PFSK-1 (cell line): ENCODE measurements at regions not wholly inside any gene's neighbourhood (a gene's known extent, or its start where the extent isn't known, plus 50 kb on each side); places are given as distances from the start of the nearest gene placed in this dataset.

Source experiments
- FOXP2 ChIP-seq: optimal IDR thresholded peaks from 2 replicates; pipeline ENCODE3; 2011; ENCODE audit warnings: borderline replicate concordance, control low read depth, inconsistent platforms; ENCODE audit not compliant: insufficient read depth; ENCODE audit errors: extremely low read length, extremely low read depth
- POLR2AphosphoS5 ChIP-seq: IDR thresholded peaks from 2 replicates; pipeline ENCODE4 v1.6.1; 2012; ENCODE audit warnings: low read depth, mild to moderate bottlenecking, control low read depth, low read length, moderate library complexity
- REST ChIP-seq, 2 experiments: IDR thresholded peaks; 2 replicates each; pipeline versions ENCODE4 v1.6.1 to v1.8.0; 2011 to 2012; ENCODE audit warnings: low read depth in 2 of 2, low read length in 2 of 2, control low read depth in 1 of 2, inconsistent platforms in 1 of 2, mild to moderate bottlenecking in 1 of 2, moderate library complexity in 1 of 2; ENCODE audit not compliant: insufficient read depth in 1 of 2
- SIN3A ChIP-seq: IDR thresholded peaks from 2 replicates; pipeline ENCODE4 v1.6.1; 2012; ENCODE audit warnings: mild to moderate bottlenecking, low read length, moderate library complexity, borderline replicate concordance; ENCODE audit not compliant: insufficient read depth
- TAF1 ChIP-seq: IDR thresholded peaks from 2 replicates; pipeline ENCODE4 v1.6.1; 2012; ENCODE audit warnings: low read length, control low read depth, borderline replicate concordance; ENCODE audit not compliant: insufficient read depth

GRCh38 chr9:78566521-78566920 is 269.6 kb downstream of the PSAT1 start:
- no peak for TF ChIP-seq SIN3A
- TF ChIP-seq FOXP2: no peak
- TF ChIP-seq POLR2AphosphoS5: no peak
- no peak for TF ChIP-seq TAF1
- no peak for TF ChIP-seq REST (IDR thresholded peaks at IDR 0.05; ENCODE audit: insufficient read depth in 1 of 2, low read depth in 2 of 2, low read length in 2 of 2)

- TF ChIP-seq POLR2AphosphoS5: no peak
- TF ChIP-seq FOXP2: no peak
- no peak for TF ChIP-seq TAF1
- TF ChIP-seq SIN3A: no peak
- no peak for TF ChIP-seq REST (IDR thresholded peaks at IDR 0.05; ENCODE audit: insufficient read depth in 1 of 2, low read depth in 2 of 2, low read length in 2 of 2)
Observed at GRCh38 chr9:78566948-78567675, 270.2 kb downstream of the PSAT1 start.

- no peak for TF ChIP-seq REST (IDR thresholded peaks at IDR 0.05; ENCODE audit: insufficient read depth in 1 of 2, low read depth in 2 of 2, low read length in 2 of 2)
- no peak for TF ChIP-seq SIN3A
- TF ChIP-seq POLR2AphosphoS5: no peak
- no peak for TF ChIP-seq FOXP2
Observed at GRCh38 chr9:78567693-78568092, 270.8 kb downstream of the PSAT1 start.

GRCh38 chr9:78568774-78569173 is 271.8 kb downstream of the PSAT1 start:
- TF ChIP-seq TAF1 (no peak), SIN3A (no peak), POLR2AphosphoS5 (no peak), FOXP2 (no peak), REST (IDR thresholded peaks at IDR 0.05; ENCODE audit: insufficient read depth in 1 of 2, low read depth in 2 of 2, low read length in 2 of 2) (no peak)

- TF ChIP-seq REST (IDR thresholded peaks at IDR 0.05; ENCODE audit: insufficient read depth in 1 of 2, low read depth in 2 of 2, low read length in 2 of 2) (no peak), TAF1 (no peak), FOXP2 (no peak), POLR2AphosphoS5 (no peak), SIN3A (no peak)
Observed at GRCh38 chr9:78572266-78572665, 275.3 kb downstream of the PSAT1 start.
